ENCODE measurements at regions not wholly inside any gene's neighbourhood (a gene's known extent, or its start where the extent isn't known, plus 50 kb on each side); places are given as distances from the start of the nearest gene placed in this dataset.

DNA sequence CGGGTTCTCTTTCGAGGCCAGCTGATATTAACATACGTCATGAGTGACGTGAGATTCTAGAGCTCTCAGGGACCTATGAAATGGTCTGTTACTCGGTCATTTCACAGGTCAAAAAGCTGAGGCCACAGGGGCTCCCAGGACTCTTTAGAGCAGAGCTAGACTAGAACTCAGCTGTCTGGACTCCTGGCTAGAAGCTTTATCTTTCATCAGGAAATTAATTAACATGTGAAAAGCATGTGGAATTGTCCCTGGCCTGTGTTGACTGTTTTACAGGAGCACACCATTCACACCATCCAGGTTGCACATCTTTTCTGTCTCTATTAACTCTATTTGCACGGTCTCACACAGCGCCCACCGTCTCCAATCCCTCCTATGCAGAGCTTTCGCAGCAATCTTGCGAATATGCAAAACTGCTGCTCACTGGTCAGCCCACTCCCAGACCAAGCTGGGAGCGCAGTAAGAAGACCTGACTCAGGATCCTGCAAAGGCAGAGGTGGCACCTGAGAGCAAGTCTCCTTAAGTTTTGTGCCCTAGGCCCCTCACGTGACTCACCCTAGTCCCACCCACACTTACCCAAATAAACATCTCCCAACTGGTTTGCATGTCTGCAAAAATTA lies 522.5 kb downstream of the CD83 start:
- no peaks in the 10 kb centered on the region for H3K9me3 ChIP-seq
- H3K27ac ChIP-seq, result no peak overlapping the region
- H3K4me1 ChIP-seq, result peaks cover 9% of the 10 kb centered on the region
- intact Hi-C loops (cut with DNase I), result no loop called here
- H3K36me3 ChIP-seq (replicated peaks in 1 of 2; ENCODE audit: insufficient read depth in 1 of 2, low read depth in 2 of 2), result no peaks in the 10 kb centered on the region
- 78 to 85% methylated on average over 12 of the region's 12 CpGs for WGBS, 2 donors
- DNase-seq (no peak), ATAC-seq (no peak)
- H3K4me3 ChIP-seq, result no peak overlapping the region
- H3K27me3 ChIP-seq, result no peaks in the 10 kb centered on the region
- no peak for TF ChIP-seq POLR2A (IDR thresholded peaks at IDR 0.05)
- TF ChIP-seq, protein P1, sequence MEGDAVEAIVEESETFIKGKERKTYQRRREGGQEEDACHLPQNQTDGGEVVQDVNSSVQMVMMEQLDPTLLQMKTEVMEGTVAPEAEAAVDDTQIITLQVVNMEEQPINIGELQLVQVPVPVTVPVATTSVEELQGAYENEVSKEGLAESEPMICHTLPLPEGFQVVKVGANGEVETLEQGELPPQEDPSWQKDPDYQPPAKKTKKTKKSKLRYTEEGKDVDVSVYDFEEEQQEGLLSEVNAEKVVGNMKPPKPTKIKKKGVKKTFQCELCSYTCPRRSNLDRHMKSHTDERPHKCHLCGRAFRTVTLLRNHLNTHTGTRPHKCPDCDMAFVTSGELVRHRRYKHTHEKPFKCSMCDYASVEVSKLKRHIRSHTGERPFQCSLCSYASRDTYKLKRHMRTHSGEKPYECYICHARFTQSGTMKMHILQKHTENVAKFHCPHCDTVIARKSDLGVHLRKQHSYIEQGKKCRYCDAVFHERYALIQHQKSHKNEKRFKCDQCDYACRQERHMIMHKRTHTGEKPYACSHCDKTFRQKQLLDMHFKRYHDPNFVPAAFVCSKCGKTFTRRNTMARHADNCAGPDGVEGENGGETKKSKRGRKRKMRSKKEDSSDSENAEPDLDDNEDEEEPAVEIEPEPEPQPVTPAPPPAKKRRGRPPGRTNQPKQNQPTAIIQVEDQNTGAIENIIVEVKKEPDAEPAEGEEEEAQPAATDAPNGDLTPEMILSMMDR (IDR thresholded peaks at IDR 0.05), result no peak

DNA sequence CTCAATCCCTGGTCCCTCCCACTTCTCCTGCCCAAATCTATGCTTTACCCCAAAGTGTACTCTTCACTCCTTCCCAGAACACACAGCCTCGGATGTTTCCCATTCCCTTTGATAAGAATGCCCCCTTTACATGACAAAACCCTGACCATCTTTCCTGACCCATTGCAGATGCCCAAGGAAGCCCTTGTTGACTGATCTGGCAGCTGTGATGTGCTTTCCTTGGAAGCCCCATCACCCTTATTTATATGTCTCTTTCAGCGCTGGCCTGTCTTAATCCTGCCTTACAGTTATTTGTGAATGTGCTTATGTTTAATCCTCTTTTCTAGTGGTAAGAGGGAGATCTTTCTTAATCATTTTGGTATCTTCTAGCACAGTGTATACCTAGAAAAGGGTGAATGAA lies 523.1 kb downstream of the CD83 start:
- WGBS, 2 donors, result 61 to 70% methylated on average over 2 of the region's 2 CpGs
- H3K4me3 ChIP-seq, result no peak overlapping the region
- H3K27ac ChIP-seq, result no peak overlapping the region
- TF ChIP-seq, protein P1 (IDR thresholded peaks at IDR 0.05), result no peak
- no peak for TF ChIP-seq POLR2A (IDR thresholded peaks at IDR 0.05)
- no peak for DNase-seq
- H3K4me1 ChIP-seq, result peaks cover 9% of the 10 kb centered on the region
- ATAC-seq, result no peak
- H3K36me3 ChIP-seq (replicated peaks in 1 of 2; ENCODE audit: insufficient read depth in 1 of 2, low read depth in 2 of 2), result no peaks in the 10 kb centered on the region
- H3K9me3 ChIP-seq, result no peaks in the 10 kb centered on the region
- intact Hi-C loops (cut with DNase I), result no loop called here
- H3K27me3 ChIP-seq, result no peaks in the 10 kb centered on the region

DNA sequence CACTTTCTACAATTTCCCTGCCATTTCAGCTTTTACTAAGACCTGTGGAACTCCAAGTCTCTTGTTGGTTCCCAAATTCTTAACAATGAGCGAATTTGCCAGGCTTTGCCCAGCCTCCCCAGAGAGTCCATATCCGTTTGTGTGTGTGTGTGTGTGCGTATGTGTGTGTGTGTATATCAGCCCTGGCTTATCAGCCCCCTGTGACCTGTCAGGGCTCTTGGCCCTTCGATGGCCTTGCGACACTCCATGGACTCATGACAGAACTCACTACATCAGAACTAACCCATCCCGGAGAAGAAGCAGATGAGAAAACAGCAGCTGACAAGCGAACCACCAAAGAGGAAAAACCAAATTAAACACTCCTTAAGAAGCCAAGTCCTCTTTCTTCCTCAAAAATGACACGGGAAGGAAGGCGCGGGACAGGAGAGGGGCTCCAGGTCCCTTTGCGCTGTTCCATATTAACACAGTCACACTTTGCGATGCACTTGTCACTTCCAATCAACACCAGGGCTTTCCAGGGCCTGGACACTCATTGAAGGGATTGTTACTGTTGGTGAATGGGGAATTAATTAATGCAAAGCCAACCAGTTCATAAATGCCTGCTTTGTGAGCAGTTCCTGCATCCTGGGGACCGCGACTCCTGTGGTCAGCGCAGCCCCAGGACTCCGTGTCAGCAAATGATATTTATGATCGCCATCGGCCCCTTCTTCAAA lies 524.0 kb downstream of the CD83 start:
- Histone ChIP-seq H3K27me3 (no peaks in the 10 kb centered on the region), H3K27ac (no peak overlapping the region), H3K36me3 (replicated peaks in 1 of 2; ENCODE audit: insufficient read depth in 1 of 2, low read depth in 2 of 2) (no peaks in the 10 kb centered on the region), H3K4me3 (no peak overlapping the region), H3K9me3 (no peaks in the 10 kb centered on the region), H3K4me1 (peaks cover 9% of the 10 kb centered on the region)
- 84 to 85% methylated on average over 18 of the region's 18 CpGs for WGBS, 2 donors
- DNase-seq (no peak), ATAC-seq (no peak)
- no peak for TF ChIP-seq POLR2A (IDR thresholded peaks at IDR 0.05)
- TF ChIP-seq, protein P1 (IDR thresholded peaks at IDR 0.05), result no peak
- intact Hi-C loops (cut with DNase I), result no loop called here

DNA sequence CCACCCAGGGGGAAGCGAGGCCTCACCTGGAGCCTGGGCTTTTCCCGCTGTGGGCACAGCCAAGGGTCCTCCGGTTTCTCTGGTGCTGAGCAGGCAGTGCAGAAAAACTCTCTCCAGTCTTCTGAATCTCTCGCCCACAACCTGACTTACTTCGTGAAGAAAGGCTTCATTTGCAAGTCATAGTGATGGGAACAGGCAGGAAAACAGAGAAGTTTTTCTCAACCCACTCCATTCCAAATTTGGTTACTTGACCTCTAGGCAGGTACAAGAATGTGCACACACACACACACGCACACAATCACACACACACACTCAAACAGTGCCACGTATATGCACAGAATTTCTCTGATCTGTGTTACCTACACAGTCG lies 524.5 kb downstream of the CD83 start:
- intact Hi-C loops (cut with DNase I), result no loop called here
- 86 to 88% methylated on average over 8 of the region's 8 CpGs for WGBS, 2 donors
- Histone ChIP-seq H3K4me3 (no peak overlapping the region), H3K27ac (no peak overlapping the region), H3K27me3 (no peaks in the 10 kb centered on the region), H3K9me3 (no peaks in the 10 kb centered on the region), H3K4me1 (peaks cover 9% of the 10 kb centered on the region), H3K36me3 (replicated peaks in 1 of 2; ENCODE audit: insufficient read depth in 1 of 2, low read depth in 2 of 2) (no peaks in the 10 kb centered on the region)
- no peak for TF ChIP-seq POLR2A (IDR thresholded peaks at IDR 0.05)
- TF ChIP-seq, protein P1 (IDR thresholded peaks at IDR 0.05), result no peak
- DNase-seq, result no peak
- no peak for ATAC-seq

DNA sequence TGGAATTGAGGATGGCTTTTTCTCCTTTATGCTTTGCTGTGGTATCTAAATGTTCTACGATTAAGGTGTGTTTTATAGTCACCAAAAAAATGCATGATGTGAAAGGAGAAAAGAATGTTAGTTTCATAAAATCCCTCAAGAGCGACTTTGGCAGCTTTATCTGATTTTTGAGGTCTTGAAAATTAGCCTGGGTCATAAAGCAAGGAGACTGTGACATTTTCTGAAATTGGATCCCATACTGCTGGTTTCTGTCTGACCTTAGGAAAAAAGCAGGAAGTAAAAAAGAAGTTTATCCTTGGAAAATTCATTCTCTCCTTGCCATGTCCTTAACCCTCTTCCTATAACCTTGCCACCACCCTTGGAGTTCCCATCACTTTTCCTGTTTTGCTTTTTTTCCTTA lies 525.3 kb downstream of the CD83 start:
- TF ChIP-seq, protein P1 (IDR thresholded peaks at IDR 0.05), result no peak
- TF ChIP-seq POLR2A (IDR thresholded peaks at IDR 0.05), result no peak
- DNase-seq (no peak), ATAC-seq (no peak)
- Histone ChIP-seq H3K27ac (no peak overlapping the region), H3K4me1 (peaks cover 9% of the 10 kb centered on the region), H3K27me3 (no peaks in the 10 kb centered on the region), H3K9me3 (no peaks in the 10 kb centered on the region), H3K4me3 (no peak overlapping the region), H3K36me3 (replicated peaks in 1 of 2; ENCODE audit: insufficient read depth in 1 of 2, low read depth in 2 of 2) (no peaks in the 10 kb centered on the region)
- 79 to 81% methylated on average over 2 of the region's 2 CpGs for WGBS, 2 donors
- intact Hi-C loops (cut with DNase I), result no loop called here

Data from body of pancreas (tissue), 4 donors.